SJCRH30 (cell line): ENCODE measurements at regions not wholly inside any gene's neighbourhood (a gene's known extent, or its start where the extent isn't known, plus 50 kb on each side); places are given as distances from the start of the nearest gene placed in this dataset.
"Not testable (repeated sequence)": the region's sequence is repeated elsewhere in the genome, so short reads cannot be mapped to it uniquely, and the experiment has no call there.

Source experiments
- DNase-seq, 2 experiments: peaks; one replicate each; pipeline ENCODE4 v3.0.0-alpha.2; 2015 to 2020
- H3K27ac ChIP-seq: fragments of 250-450 bp; sonication (Bioruptor Pico); 2 replicates; pipeline ENCODE4 v1.5.1; 2020; ENCODE audit warnings: mild to moderate bottlenecking, moderate library complexity
- H3K27me3 ChIP-seq: fragments of 250-450 bp; sonication (Bioruptor Pico); 2 replicates; pipeline ENCODE4 v1.5.1; 2020; ENCODE audit warnings: mild to moderate bottlenecking, moderate library complexity
- H3K36me3 ChIP-seq: fragments of 250-450 bp; sonication (Bioruptor Pico); 2 replicates; pipeline ENCODE4 v1.5.1; 2020; ENCODE audit warnings: mild to moderate bottlenecking, moderate library complexity
- H3K4me1 ChIP-seq: fragments of 250-450 bp; sonication (Bioruptor Pico); 2 replicates; pipeline ENCODE4 v1.5.1; 2020; ENCODE audit warnings: mild to moderate bottlenecking, moderate library complexity
- H3K4me3 ChIP-seq: fragments of 250-450 bp; sonication (Bioruptor Pico); 2 replicates; pipeline ENCODE4 v1.5.1; 2020; ENCODE audit warnings: mild to moderate bottlenecking, moderate library complexity
- H3K9me3 ChIP-seq: fragments of 250-450 bp; sonication (Bioruptor Pico); replicated peaks from 2 replicates; pipeline ENCODE4 v1.5.1; 2020; ENCODE audit warnings: mild to moderate bottlenecking, moderate library complexity

DNA sequence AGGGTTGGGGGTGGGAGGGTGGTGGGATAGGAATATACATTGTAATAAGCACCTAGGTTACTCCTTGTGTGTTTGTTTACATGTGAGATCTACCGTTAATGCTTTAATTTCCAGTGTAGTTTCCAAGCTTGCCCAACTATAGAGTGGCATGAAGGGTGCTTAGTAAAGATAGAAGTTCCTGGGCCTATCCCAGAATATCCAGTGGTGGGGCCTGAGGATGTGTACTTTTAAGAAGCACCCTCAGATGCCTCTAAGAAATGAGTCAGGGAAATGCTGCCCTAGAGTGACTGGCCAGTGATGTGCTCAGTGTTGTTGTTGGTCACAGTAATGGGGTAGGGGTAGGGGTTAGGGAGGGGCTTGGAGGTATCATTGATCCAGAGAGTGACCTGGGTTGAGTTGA lies 141.3 kb downstream of the TSEN15 start:
- no peaks in the 10 kb centered on the region for H3K9me3 ChIP-seq
- no peaks in the 10 kb centered on the region for H3K27me3 ChIP-seq
- no peak overlapping the region for H3K4me3 ChIP-seq
- no peaks in the 10 kb centered on the region for H3K36me3 ChIP-seq
- no peak for DNase-seq
- H3K4me1 ChIP-seq, result no peaks in the 10 kb centered on the region; the same call in 1 of the 2 replicates
- H3K27ac ChIP-seq, result no peak overlapping the region

- Histone ChIP-seq H3K4me3 (no peak overlapping the region), H3K27me3 (no peaks in the 10 kb centered on the region), H3K9me3 (no peaks in the 10 kb centered on the region), H3K27ac (no peak overlapping the region), H3K4me1 (no peaks in the 10 kb centered on the region; the same call in 1 of the 2 replicates), H3K36me3 (no peaks in the 10 kb centered on the region)
- no peak for DNase-seq
These were observed 141.9 kb downstream of the TSEN15 start for GRCh38 chr1:184193451-184193850.

GRCh38 chr1:184194236-184194635 lies 142.7 kb downstream of the TSEN15 start:
- DNase-seq, result no peak
- H3K4me1 ChIP-seq, result no peaks in the 10 kb centered on the region; the same call in 1 of the 2 replicates
- H3K4me3 ChIP-seq, result no peak overlapping the region
- no peak overlapping the region for H3K27ac ChIP-seq
- no peaks in the 10 kb centered on the region for H3K27me3 ChIP-seq
- H3K9me3 ChIP-seq, result no peaks in the 10 kb centered on the region
- H3K36me3 ChIP-seq, result no peaks in the 10 kb centered on the region

GRCh38 chr1:184195722-184196121 lies 144.2 kb downstream of the TSEN15 start:
- not testable (repeated sequence) for H3K27ac ChIP-seq, H3K9me3 ChIP-seq, DNase-seq, H3K4me3 ChIP-seq, H3K4me1 ChIP-seq, H3K27me3 ChIP-seq, H3K36me3 ChIP-seq

- DNase-seq, result no peak
- Histone ChIP-seq H3K27me3 (no peaks in the 10 kb centered on the region), H3K4me1 (no peaks in the 10 kb centered on the region), H3K4me3 (no peak overlapping the region), H3K36me3 (no peaks in the 10 kb centered on the region), H3K9me3 (no peaks in the 10 kb centered on the region), H3K27ac (no peak overlapping the region)
These were observed 146.3 kb downstream of the TSEN15 start for GRCh38 chr1:184197831-184198230.

DNA sequence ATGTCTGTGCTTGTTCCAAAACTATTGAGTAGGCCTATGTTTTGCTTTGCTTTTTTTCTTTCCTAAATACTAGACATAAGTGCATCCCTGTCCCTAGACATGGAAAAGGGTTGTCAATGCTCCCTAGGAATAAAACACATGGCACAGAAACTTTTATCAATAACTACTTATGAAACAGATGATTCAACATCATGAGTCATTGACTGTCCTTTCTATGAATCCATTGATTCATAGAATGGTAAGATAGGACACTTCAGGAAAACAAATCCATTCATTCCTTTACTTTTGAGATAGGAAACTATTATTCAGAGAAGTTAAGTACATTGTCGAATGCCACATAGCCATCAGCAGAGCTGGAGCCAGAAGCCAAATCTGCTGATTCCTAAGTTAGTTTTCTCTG lies 147.5 kb downstream of the TSEN15 start:
- Histone ChIP-seq H3K27me3 (no peaks in the 10 kb centered on the region), H3K27ac (no peak overlapping the region), H3K4me3 (no peak overlapping the region), H3K4me1 (no peaks in the 10 kb centered on the region), H3K9me3 (no peaks in the 10 kb centered on the region), H3K36me3 (no peaks in the 10 kb centered on the region)
- no peak for DNase-seq

- no peaks in the 10 kb centered on the region for H3K36me3 ChIP-seq
- H3K9me3 ChIP-seq, result no peaks in the 10 kb centered on the region
- H3K4me1 ChIP-seq, result no peaks in the 10 kb centered on the region
- no peaks in the 10 kb centered on the region for H3K27me3 ChIP-seq
- no peak overlapping the region for H3K4me3 ChIP-seq
- DNase-seq, result no peak
- no peak overlapping the region for H3K27ac ChIP-seq
These were observed 148.0 kb downstream of the TSEN15 start for GRCh38 chr1:184199438-184200085.

GRCh38 chr1:184208622-184209021 lies 157.1 kb downstream of the TSEN15 start:
- Histone ChIP-seq H3K9me3 (no peaks in the 10 kb centered on the region), H3K4me1 (no peaks in the 10 kb centered on the region), H3K36me3 (no peaks in the 10 kb centered on the region), H3K4me3 (no peak overlapping the region), H3K27me3 (no peaks in the 10 kb centered on the region), H3K27ac (no peak overlapping the region)
- no peak for DNase-seq

DNA sequence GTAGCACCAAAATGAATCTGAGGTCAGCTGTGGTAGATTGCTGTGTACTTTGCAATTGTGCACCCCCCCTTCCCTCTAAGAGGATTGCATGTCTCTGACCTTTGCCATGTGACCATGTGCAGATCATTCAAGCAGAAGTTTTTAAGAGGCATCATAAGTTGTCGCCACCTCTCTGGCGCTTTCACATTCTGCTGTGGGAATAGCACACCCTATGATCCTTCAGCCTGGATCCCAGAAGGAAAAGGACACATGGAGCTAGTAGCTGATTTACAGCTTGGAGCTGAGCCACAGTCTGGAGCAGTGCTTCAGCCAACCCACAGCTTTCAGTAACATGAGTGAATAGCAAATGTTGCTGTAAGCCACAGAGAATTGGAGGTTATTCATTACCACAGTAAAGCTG lies 158.5 kb downstream of the TSEN15 start:
- DNase-seq, result no peak
- no peaks in the 10 kb centered on the region for H3K36me3 ChIP-seq
- H3K4me1 ChIP-seq, result no peaks in the 10 kb centered on the region
- no peak overlapping the region for H3K27ac ChIP-seq
- H3K4me3 ChIP-seq, result no peak overlapping the region
- no peaks in the 10 kb centered on the region for H3K27me3 ChIP-seq
- H3K9me3 ChIP-seq, result no peaks in the 10 kb centered on the region

GRCh38 chr1:184210862-184211261 lies 159.3 kb downstream of the TSEN15 start:
- Histone ChIP-seq H3K27ac (no peak overlapping the region), H3K4me3 (no peak overlapping the region), H3K27me3 (no peaks in the 10 kb centered on the region)

DNA sequence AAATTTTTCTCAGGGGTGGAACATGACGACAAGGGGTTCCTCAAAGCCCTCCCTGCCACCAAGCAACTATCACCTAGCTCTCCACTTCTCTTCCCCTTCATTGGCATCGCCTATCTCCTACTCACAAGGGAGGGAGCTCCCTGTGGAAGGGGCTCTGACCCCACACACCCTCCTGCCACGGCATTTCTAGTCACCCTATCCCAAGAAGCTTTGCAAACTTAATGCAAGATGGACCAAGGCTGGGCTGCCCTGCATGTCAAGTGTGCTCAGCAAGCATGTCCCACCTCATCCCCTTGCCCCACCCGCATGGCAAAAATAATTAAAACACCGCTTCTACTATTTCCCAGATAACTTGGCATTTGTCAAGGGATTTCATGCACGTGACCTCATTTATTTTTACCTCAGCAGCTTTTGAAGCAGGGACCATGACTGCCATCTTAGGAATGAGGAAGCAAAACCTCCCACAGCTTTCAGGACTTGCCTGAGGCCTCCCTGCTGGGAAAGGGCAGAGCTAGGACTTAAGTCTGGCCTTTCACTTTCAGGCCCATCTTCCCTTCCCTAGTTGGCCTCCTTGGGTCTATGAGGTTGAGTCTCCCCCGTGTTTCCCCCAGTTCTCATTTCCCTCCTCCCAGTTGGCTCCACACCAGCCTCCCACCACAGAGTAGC lies 161.3 kb downstream of the TSEN15 start:
- H3K4me3 ChIP-seq, result no peak overlapping the region
- H3K27ac ChIP-seq, result no peak overlapping the region
- no peaks in the 10 kb centered on the region for H3K9me3 ChIP-seq
- H3K27me3 ChIP-seq, result no peaks in the 10 kb centered on the region
- no peak for DNase-seq
- no peaks in the 10 kb centered on the region for H3K4me1 ChIP-seq
- H3K36me3 ChIP-seq, result no peaks in the 10 kb centered on the region

More at GRCh38 chr1:184210862-184211261, 159.3 kb downstream of the TSEN15 start:
- H3K36me3 ChIP-seq, result no peaks in the 10 kb centered on the region
- no peaks in the 10 kb centered on the region for H3K9me3 ChIP-seq
- H3K4me1 ChIP-seq, result no peaks in the 10 kb centered on the region
- DNase-seq, result no peak

- H3K36me3 ChIP-seq, result no peaks in the 10 kb centered on the region
- no peak overlapping the region for H3K4me3 ChIP-seq
- H3K9me3 ChIP-seq, result no peaks in the 10 kb centered on the region
- H3K27me3 ChIP-seq, result no peaks in the 10 kb centered on the region
- H3K4me1 ChIP-seq, result no peaks in the 10 kb centered on the region
- DNase-seq, result no peak
- H3K27ac ChIP-seq, result no peak overlapping the region
These were observed 162.6 kb downstream of the TSEN15 start for GRCh38 chr1:184214128-184214527.

DNA sequence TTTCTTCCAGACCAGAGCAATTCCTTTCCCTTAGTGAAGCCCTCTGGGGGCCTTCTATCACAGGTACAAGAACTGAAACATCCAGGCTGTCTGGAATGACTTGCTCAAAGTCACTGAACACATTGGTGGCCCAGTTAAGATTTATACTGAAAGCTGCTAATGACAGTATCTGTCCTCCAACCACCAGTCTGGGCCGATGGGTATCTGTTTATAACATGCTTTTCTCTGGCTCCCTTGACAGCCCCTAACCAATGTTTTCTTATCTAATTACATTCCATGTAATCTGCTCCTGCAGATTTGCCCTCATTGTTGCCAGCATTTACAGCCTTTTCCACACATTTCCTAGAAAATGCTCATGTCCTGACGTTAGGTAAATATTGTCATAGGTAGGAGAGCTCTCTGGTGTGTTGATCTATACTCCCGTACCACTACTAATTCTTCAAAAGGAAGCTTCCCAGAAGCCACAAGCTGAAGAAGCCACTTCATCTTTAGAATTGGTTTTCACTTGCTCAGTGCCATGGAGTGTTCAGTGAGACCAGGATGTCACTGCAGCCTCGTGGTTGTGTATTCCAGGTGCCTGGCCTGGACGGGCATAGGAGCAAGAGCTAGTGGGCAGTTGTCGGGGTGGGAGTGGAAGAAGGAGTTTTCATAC lies 163.9 kb downstream of the TSEN15 start:
- H3K27ac ChIP-seq, result no peak overlapping the region

GRCh38 chr1:184218458-184219075 lies 167.0 kb downstream of the TSEN15 start:
- no peak overlapping the region for H3K27ac ChIP-seq

More for the DNA sequence above, 163.9 kb downstream of the TSEN15 start:
- Histone ChIP-seq H3K36me3 (no peaks in the 10 kb centered on the region), H3K4me3 (no peak overlapping the region), H3K4me1 (no peaks in the 10 kb centered on the region), H3K9me3 (no peaks in the 10 kb centered on the region), H3K27me3 (no peaks in the 10 kb centered on the region)
- no peak for DNase-seq

GRCh38 chr1:184219414-184219813 lies 167.4 kb upstream of the C1orf21 start:
- Histone ChIP-seq H3K27me3 (no peaks in the 10 kb centered on the region), H3K36me3 (no peaks in the 10 kb centered on the region)
- no peak for DNase-seq

More at GRCh38 chr1:184218458-184219075, 167.0 kb downstream of the TSEN15 start:
- H3K4me1 ChIP-seq, result no peaks in the 10 kb centered on the region
- DNase-seq, result no peak
- H3K9me3 ChIP-seq, result no peaks in the 10 kb centered on the region
- H3K4me3 ChIP-seq, result no peak overlapping the region
- H3K36me3 ChIP-seq, result no peaks in the 10 kb centered on the region
- H3K27me3 ChIP-seq, result no peaks in the 10 kb centered on the region

More at GRCh38 chr1:184219414-184219813, 167.4 kb upstream of the C1orf21 start:
- H3K9me3 ChIP-seq, result no peaks in the 10 kb centered on the region
- H3K4me3 ChIP-seq, result no peak overlapping the region
- no peaks in the 10 kb centered on the region for H3K4me1 ChIP-seq
- H3K27ac ChIP-seq, result no peak overlapping the region
